ENCODE measurements at regions not wholly inside any gene's neighbourhood (a gene's known extent, or its start where the extent isn't known, plus 50 kb on each side); places are given as distances from the start of the nearest gene placed in this dataset.

GRCh38 chr15:61798631-61799030, 261.6 kb downstream of the VPS13C start:
- no peak for FAIRE-seq
- no peak for DNase-seq (ENCODE audit: insufficient read length, low spot score)

DNA sequence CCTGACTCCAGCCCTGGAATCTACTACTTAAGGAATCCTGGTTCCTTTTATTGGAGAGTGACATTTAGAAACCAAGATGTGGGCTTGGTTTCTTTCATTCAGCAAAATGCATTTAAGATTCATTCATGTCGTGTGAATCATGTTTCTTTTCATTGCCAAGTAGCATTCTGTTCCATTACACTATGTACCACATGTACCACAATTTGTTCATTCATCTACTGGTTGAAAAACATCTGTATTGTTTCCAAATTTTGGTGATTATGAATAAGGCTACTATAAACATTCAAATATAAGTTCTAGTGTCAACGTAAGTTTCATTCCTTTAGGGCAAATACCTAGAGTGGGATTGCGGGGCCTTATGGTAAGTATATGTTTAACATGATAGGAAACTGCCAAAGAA, 264.2 kb downstream of the VPS13C start:
- FAIRE-seq, result no peak
- DNase-seq (ENCODE audit: insufficient read length, low spot score), result no peak

DNA sequence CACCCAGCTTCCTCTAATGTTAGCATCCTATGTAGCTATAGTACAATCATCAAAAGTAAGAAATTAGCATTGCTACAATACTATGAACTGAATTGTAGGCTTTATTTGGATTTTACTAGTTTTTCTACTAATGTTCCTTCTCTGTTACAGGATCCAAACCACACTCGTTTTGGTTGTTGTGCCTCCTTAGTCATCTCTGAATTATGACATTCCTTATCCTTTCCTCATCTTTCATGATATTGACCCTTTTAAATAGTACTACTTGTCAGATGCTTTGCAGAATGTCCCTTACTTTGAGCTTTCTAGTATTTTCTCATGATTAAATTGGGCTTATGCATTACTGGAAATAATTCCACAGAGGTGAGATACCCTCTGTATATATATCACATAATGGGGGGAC, 265.4 kb downstream of the VPS13C start:
- DNase-seq (ENCODE audit: insufficient read length, low spot score), result no peak

GRCh38 chr15:61794276-61794675, 266.0 kb downstream of the VPS13C start:
- DNase-seq (ENCODE audit: insufficient read length, low spot score) (no peak), FAIRE-seq (no peak)

More for the DNA sequence above, 265.4 kb downstream of the VPS13C start:
- peak; percentile 61 for FAIRE-seq

DNA sequence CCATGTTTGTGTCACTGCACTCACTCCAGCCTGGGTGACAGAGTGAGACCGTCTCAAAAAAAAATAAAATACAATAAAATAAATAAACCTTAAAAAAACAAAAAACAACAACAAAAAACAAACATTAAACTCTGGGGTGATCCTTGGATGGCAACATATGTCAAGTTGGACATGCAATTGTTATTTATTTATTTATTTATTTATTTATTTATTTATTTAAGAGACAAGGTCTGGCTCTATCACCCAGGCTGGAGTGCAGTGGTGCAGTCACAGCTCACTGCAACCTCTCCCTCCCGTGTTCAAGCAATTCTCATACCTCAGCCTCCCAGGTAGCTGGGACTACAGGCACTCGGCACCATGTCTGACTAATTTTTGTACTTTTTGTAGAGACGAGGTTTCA, 275.5 kb downstream of the VPS13C start:
- DNase-seq (ENCODE audit: insufficient read length, low spot score) (no peak), FAIRE-seq (no peak)

GRCh38 chr15:61780278-61780980, 279.8 kb downstream of the VPS13C start:
- DNase-seq (ENCODE audit: insufficient read length, low spot score), result no peak
- no peak for FAIRE-seq

- FAIRE-seq (no peak), DNase-seq (ENCODE audit: insufficient read length, low spot score) (no peak)
Measured at GRCh38 chr15:61777689-61778088, 282.6 kb downstream of the VPS13C start.

DNA sequence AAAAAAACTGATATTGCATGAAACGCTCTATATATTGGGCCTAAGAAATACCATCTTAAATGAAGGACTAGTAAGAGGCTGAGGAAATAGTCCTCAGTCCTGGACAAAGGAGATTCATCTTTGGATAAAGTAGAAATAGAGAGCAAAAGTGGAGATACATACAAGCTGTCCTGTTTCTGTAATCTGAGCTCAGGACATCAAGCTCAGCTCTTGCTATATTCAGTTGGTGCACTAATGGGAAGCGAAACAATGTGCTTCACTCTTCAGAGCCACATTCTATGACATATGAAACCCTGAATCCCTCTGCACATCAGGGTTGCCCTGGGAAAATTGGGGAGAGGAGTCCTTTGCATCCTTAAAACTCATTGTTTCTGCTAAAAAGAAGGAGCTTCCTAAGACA, 290.7 kb downstream of the VPS13C start:
- DNase-seq (ENCODE audit: insufficient read length, low spot score) (no peak), FAIRE-seq (no peak)

- FAIRE-seq (no peak), DNase-seq (ENCODE audit: insufficient read length, low spot score) (no peak)
Measured at GRCh38 chr15:61768131-61768530, 292.1 kb downstream of the VPS13C start.

DNA sequence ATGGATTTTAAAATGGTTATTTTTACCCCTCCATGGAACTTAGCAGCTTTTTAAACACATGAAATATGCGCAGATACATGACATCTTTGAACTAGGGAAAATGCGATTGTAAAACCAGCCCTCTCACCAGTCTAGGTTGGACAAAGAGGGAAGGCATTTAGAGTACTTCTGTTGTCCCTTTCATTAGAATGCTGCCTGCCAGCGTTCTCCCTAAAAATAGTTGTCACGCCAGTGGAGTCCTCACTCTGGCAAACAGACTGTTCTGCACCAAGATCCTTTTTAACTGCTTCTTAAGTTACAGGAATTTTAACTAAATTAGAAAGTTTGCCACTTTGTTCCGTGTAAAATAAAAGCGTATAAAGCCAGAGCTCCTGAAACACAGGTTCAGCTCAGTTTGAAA, 295.3 kb downstream of the VPS13C start:
- DNase-seq (ENCODE audit: insufficient read length, low spot score) (no peak), FAIRE-seq (no peak)

GRCh38 chr15:61764141-61764540, 296.1 kb downstream of the VPS13C start:
- no peak for FAIRE-seq
- DNase-seq (ENCODE audit: insufficient read length, low spot score), result no peak

GRCh38 chr15:61762676-61763075, 297.6 kb downstream of the VPS13C start:
- DNase-seq (ENCODE audit: insufficient read length, low spot score), result no peak
- no peak for FAIRE-seq

DNA sequence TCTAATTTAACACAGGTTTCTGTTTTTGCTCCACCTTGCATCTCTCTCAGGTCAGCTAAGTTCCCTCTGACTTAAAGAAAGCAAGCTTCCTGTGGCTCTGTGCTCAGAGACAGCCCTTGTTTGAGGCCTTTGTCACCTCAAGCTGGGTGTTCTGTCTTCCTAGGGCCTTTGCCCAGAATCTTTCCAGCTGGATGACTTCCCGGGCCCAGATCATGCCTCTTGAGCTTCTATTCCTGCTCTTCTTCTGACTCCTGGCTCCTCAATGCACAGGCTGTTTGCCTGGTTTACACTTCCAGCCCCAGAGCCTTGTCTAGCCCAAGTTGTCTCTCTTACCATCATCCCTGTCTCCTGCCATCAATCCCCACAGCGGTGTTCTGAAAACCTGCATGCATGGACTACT, 300.6 kb downstream of the VPS13C start:
- FAIRE-seq (no peak), DNase-seq (ENCODE audit: insufficient read length, low spot score) (no peak)

DNA sequence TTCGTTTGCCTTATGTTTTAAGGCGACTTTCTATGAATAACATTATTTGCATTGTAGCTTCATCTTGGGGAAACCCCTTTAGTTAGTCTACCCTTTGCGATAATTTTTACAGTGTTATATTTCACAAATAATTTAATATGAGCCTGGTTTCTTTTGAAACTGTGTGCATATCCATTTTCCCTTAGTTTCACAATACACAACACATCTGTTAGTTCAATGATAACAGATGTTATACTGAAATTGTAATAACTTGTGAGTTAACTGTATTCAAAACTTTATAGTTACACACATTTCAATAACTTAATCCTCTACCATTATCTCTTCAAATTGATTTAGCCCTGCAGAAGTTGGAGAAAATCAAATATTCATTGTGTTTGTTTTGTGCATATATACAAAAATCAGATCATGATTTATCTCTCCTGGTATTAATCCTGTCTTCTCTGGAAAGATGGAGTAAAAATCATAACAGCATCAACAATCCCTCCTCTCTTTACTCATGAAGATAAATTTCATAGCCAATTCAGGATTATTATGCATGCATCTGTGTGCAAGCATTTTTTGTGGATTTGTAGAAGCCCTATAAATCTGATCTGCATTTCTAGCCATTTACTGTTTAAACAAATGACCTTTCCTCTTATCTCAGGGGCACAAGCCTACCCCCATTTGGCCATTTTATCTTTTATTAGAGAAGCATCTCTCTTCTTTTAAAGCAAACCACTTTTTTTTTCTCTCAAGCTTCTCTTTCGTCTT, 304.0 kb downstream of the VPS13C start:
- FAIRE-seq, result no peak

DNA sequence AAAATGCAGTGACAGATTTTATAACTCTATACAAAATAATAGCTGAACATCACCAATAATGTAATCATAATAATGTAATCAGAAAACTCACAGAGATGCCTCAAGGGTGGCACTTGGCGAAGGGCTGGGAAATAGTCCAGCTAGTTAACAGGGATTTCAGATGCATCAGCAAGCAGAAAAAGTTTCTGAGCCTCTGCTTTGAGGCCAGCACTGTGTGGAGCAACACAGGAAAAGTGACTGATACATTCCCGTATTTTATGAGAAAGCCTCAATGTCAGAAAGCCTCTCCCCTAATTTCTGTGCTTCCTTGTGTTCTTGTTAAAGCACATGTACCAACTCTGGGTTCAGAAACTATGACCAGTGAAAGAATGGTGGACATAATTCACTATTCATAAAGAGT, 304.8 kb downstream of the VPS13C start:
- no peak for DNase-seq (ENCODE audit: insufficient read length, low spot score)
- no peak for FAIRE-seq

More for the DNA sequence above, 304.0 kb downstream of the VPS13C start:
- DNase-seq (ENCODE audit: insufficient read length, low spot score), result no peak

GRCh38 chr15:61753018-61753710, 307.1 kb downstream of the VPS13C start:
- FAIRE-seq, result no peak
- no peak for DNase-seq (ENCODE audit: insufficient read length, low spot score)

- FAIRE-seq (no peak), DNase-seq (ENCODE audit: insufficient read length, low spot score) (no peak)
Measured at GRCh38 chr15:61752001-61752400, 308.2 kb downstream of the VPS13C start.

DNA sequence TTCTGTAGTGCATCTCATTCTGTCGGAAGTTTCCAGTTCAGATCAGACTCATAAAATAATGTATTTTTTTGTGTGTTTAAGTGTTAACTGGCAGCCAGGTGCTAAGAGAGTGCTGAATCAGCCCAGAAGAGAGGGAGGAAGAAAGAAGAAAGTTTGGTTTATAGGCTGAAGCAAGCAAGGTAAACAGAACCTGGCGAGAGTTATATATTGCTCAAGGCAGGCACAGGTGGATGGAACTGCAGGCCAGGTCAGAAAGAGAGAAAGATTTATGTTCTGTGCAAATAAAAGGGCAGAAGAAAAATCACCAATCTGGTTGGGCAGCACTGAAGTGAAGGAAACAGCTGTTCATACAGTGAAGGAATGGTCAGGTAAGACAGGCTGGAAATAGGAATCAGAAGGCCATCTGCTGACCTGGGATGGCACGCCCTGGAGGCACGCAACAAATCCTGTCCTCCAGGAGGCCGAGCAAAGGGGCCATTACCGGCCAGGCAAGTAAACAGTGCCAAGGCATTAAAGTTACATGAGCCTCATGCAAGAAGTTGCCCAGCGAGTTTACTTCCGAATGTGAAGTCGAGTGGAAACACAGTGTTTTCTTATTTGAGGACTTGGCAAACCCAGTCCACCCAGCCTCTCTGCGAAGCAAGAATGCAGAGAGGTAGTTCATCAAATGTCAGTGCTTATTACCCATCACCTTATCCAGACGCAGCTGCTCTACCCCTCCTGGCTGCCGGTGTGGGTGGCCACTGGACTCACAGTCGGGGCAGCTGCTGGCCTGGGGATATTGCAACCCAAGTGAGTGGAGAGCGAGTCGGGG, 309.8 kb downstream of the VPS13C start:
- no peak for FAIRE-seq
- no peak for DNase-seq (ENCODE audit: insufficient read length, low spot score)

- FAIRE-seq (no peak), DNase-seq (ENCODE audit: insufficient read length, low spot score) (no peak)
Measured at GRCh38 chr15:61749169-61749568, 311.1 kb downstream of the VPS13C start.

DNA sequence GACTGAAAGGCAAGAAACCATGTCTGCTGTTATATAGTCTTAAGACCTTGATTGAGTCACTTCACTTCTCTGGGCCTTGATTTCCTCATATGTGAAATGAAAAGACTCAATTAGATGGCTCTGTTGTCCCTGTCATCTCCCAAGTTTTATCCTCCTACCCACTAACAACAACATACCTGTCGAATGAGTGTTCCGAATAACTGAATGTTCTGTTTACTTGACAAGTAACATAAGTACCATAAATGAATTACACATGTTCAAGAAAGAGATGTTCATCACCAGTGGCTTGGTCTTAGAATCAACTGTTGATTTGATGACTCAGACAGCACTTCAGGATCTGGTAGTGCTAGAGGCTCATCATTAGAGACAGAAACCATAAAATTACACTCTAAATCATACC, 311.7 kb downstream of the VPS13C start:
- DNase-seq (ENCODE audit: insufficient read length, low spot score) (no peak), FAIRE-seq (no peak)

DNA sequence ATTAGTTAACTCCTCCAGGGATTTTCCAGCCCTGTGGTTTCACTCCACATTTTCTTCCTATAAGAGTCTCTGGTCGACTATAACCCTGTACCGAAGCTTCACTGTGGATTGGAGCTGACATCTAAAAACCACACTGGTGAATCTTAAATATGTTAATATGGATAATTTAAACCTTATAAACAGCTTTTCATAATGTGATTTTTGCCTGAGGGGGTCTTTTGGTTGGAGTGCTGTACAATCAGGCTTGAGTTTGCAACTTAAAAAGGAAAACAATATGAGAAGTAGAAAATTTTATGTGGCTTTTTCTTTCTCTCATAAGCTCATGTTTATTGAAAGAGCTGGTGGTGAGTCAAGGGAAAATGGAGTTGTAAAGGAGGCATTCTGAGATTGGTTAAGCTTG, 313.7 kb downstream of the VPS13C start:
- FAIRE-seq, result no peak
- DNase-seq (ENCODE audit: insufficient read length, low spot score), result no peak
